DMS153 treated with DMSO at 0.1 percent for 48 hours (cell line): ENCODE measurements at regions not wholly inside any gene's neighbourhood (a gene's known extent, or its start where the extent isn't known, plus 50 kb on each side); places are given as distances from the start of the nearest gene placed in this dataset.

Experiments used
- DNase-seq: peaks from one replicate; lab custom pipeline; 2025; ENCODE audit not compliant: unreplicated experiment; lab: John Stamatoyannopoulos, UW

- DNase-seq, result no peak
These were observed 325.8 kb upstream of the PBX1 start for GRCh38 chr1:164233149-164233548.

GRCh38 chr1:164240081-164240480 lies 318.9 kb upstream of the PBX1 start:
- DNase-seq, result no peak

- no peak for DNase-seq
These were observed 308.6 kb upstream of the PBX1 start for GRCh38 chr1:164250365-164250764.

GRCh38 chr1:164256456-164256855 lies 302.5 kb upstream of the PBX1 start:
- DNase-seq, result no peak

GRCh38 chr1:164261691-164262240 lies 297.2 kb upstream of the PBX1 start:
- DNase-seq, result no peak

- DNase-seq, result no peak
These were observed 295.4 kb upstream of the PBX1 start for GRCh38 chr1:164263540-164263939.

- DNase-seq, result no peak
These were observed 293.8 kb upstream of the PBX1 start for GRCh38 chr1:164265232-164265631.

GRCh38 chr1:164272156-164272555 lies 286.8 kb upstream of the PBX1 start:
- DNase-seq, result no peak

GRCh38 chr1:164296172-164296571 lies 262.8 kb upstream of the PBX1 start:
- DNase-seq, result no peak

GRCh38 chr1:164308101-164308500 lies 250.9 kb upstream of the PBX1 start:
- no peak for DNase-seq

- DNase-seq, result no peak
These were observed 248.8 kb upstream of the PBX1 start for GRCh38 chr1:164310166-164310565.

GRCh38 chr1:164311377-164311776 lies 247.6 kb upstream of the PBX1 start:
- no peak for DNase-seq

- DNase-seq, result no peak
These were observed 237.9 kb upstream of the PBX1 start for GRCh38 chr1:164320790-164321731.

GRCh38 chr1:164325786-164326185 lies 233.2 kb upstream of the PBX1 start:
- DNase-seq, result no peak

- DNase-seq, result no peak
These were observed 225.6 kb upstream of the PBX1 start for GRCh38 chr1:164333387-164333786.

- DNase-seq, result no peak
These were observed 221.6 kb upstream of the PBX1 start for GRCh38 chr1:164337394-164337793.

- DNase-seq, result no peak
These were observed 221.1 kb upstream of the PBX1 start for GRCh38 chr1:164337885-164338284.

GRCh38 chr1:164343189-164343588 lies 215.8 kb upstream of the PBX1 start:
- DNase-seq, result no peak

- no peak for DNase-seq
These were observed 211.0 kb upstream of the PBX1 start for GRCh38 chr1:164347980-164348379.

GRCh38 chr1:164356511-164356910 lies 202.5 kb upstream of the PBX1 start:
- DNase-seq, result no peak

- no peak for DNase-seq
These were observed 198.7 kb upstream of the PBX1 start for GRCh38 chr1:164360265-164360664.

- DNase-seq, result no peak
These were observed 197.1 kb upstream of the PBX1 start for GRCh38 chr1:164361927-164362326.

GRCh38 chr1:164363980-164364379 lies 195.0 kb upstream of the PBX1 start:
- DNase-seq, result no peak
